Retinal pigment epithelial cell (primary cell): ENCODE measurements at regions not wholly inside any gene's neighbourhood (a gene's known extent, or its start where the extent isn't known, plus 50 kb on each side); places are given as distances from the start of the nearest gene placed in this dataset.

Experiments used
- DNase-seq: peaks from one replicate; pipeline ENCODE4 v3.0.0-alpha.2; 2010; ENCODE audit warnings: low read depth
- H3K4me3 ChIP-seq: 2 replicates; pipeline ENCODE4 v1.5.1; 2011; ENCODE audit warnings: mild to moderate bottlenecking, low read length, control low read depth, moderate library complexity
- CTCF ChIP-seq: conservative IDR thresholded peaks from 2 replicates; pipeline ENCODE4 v1.5.1; 2011; ENCODE audit warnings: low read depth, low read length, control low read depth, inconsistent platforms

- no peak for DNase-seq
- no peak overlapping the region for H3K4me3 ChIP-seq
- no peak for TF ChIP-seq CTCF
Observed at GRCh38 chr11:21894492-21894891, 298.4 kb upstream of the ANO5 start.

- DNase-seq = no peak
- TF ChIP-seq CTCF = no peak
- no peak overlapping the region for H3K4me3 ChIP-seq
Observed at GRCh38 chr11:21895686-21896085, 297.2 kb upstream of the ANO5 start.

GRCh38 chr11:21896216-21896615 is 296.7 kb upstream of the ANO5 start:
- no peak overlapping the region for H3K4me3 ChIP-seq
- DNase-seq = no peak
- no peak for TF ChIP-seq CTCF

- TF ChIP-seq CTCF = no peak
- no peak for DNase-seq
- no peak overlapping the region for H3K4me3 ChIP-seq
Observed at GRCh38 chr11:21896746-21897602, 295.9 kb upstream of the ANO5 start.

GRCh38 chr11:21897752-21898151 is 295.1 kb upstream of the ANO5 start:
- TF ChIP-seq CTCF = no peak
- no peak overlapping the region for H3K4me3 ChIP-seq
- DNase-seq = no peak

- TF ChIP-seq CTCF = no peak
- no peak overlapping the region for H3K4me3 ChIP-seq
- DNase-seq = no peak
Observed at GRCh38 chr11:21908211-21908610, 284.7 kb upstream of the ANO5 start.

GRCh38 chr11:21909145-21909544 is 283.7 kb upstream of the ANO5 start:
- no peak for TF ChIP-seq CTCF
- H3K4me3 ChIP-seq = no peak overlapping the region

More at GRCh38 chr11:21909145-21909544, 283.7 kb upstream of the ANO5 start:
- DNase-seq = no peak
